SK-N-SH (cell line): ENCODE measurements at regions not wholly inside any gene's neighbourhood (a gene's known extent, or its start where the extent isn't known, plus 50 kb on each side); places are given as distances from the start of the nearest gene placed in this dataset.

Source experiments
- CTCF ChIA-PET: fragments of 300-600, 350-600 bp; formaldehyde crosslinking; extraction: SDS; loops from one replicate; lab custom pipeline; 2021; lab: Yijun Ruan, JAX
- POLR2A ChIA-PET: fragments of 350-600 bp; sonication (Branson Sonifier 250); formaldehyde crosslinking; extraction: SDS; loops from one replicate; lab custom pipeline; 2020; ENCODE audit warnings: antibody characterized with exemption, inconsistent platforms; lab: Yijun Ruan, JAX
- DNase-seq: peaks from one replicate; pipeline ENCODE4 v3.0.0; 2012
- H2AFZ ChIP-seq: fragments of 200-600 bp; sonication (generic); 2 replicates; pipeline ENCODE4 v1.8.1; 2016; ENCODE audit warnings: antibody characterized with exemption, mild to moderate bottlenecking, low read depth
- H3F3A ChIP-seq: fragments of 200-600 bp; sonication (generic); replicated peaks from 2 replicates; pipeline ENCODE3; 2016; ENCODE audit warnings: antibody characterized with exemption, mild to moderate bottlenecking; ENCODE audit not compliant: insufficient read depth
- H3K27ac ChIP-seq, 2 experiments: fragments of 200-500 bp in 1 of 2; fragments of 200-600 bp in 1 of 2; sonication (Bioruptor generic) in 1 of 2; sonication (generic), shearing (Covaris generic) in 1 of 2; 2 replicates each; pipeline versions ENCODE4 v1.5.1 to v1.6.1; 2014 to 2016; ENCODE audit warnings: low read depth in 2 of 2, inconsistent platforms in 1 of 2, low read length in 1 of 2, mild to moderate bottlenecking in 1 of 2, mixed read lengths in 1 of 2
- H3K27me3 ChIP-seq: fragments of 200-600 bp; sonication (generic), shearing (Covaris generic); 2 replicates; pipeline ENCODE4 v1.6.1; 2016; ENCODE audit warnings: mixed run types; ENCODE audit not compliant: insufficient read depth
- H3K36me3 ChIP-seq, 2 experiments: fragments of 200-500 bp in 1 of 2; fragments of 200-600 bp in 1 of 2; sonication (Bioruptor generic) in 1 of 2; sonication (generic) in 1 of 2; replicated peaks in 1 of 2; 2 replicates each; pipeline versions ENCODE3 to v1.5.1; 2014 to 2016; ENCODE audit warnings: low read length in 1 of 2, mild to moderate bottlenecking in 1 of 2; ENCODE audit not compliant: insufficient read depth in 2 of 2, control insufficient read depth in 1 of 2
- H3K4me1 ChIP-seq, 2 experiments: fragments of 200-500 bp in 1 of 2; fragments of 200-600 bp in 1 of 2; sonication (Bioruptor generic) in 1 of 2; sonication (generic), shearing (Covaris generic) in 1 of 2; 2 replicates each; pipeline versions ENCODE4 v1.5.1 to v1.6.1; 2014 to 2016; ENCODE audit warnings: low read depth in 1 of 2, low read length in 1 of 2, mixed run types in 1 of 2; ENCODE audit not compliant: insufficient read depth in 2 of 2, control insufficient read depth in 1 of 2
- H3K4me2 ChIP-seq: fragments of 200-600 bp; sonication (generic), shearing (Covaris generic); 2 replicates; pipeline ENCODE4 v1.6.1; 2017; ENCODE audit warnings: mixed run types
- H3K4me3 ChIP-seq, 2 experiments: fragments of 200-500 bp in 1 of 2; fragments of 200-600 bp in 1 of 2; sonication (Bioruptor generic) in 1 of 2; sonication (generic), shearing (Covaris generic) in 1 of 2; 2 replicates each; pipeline versions ENCODE4 v1.5.1 to v1.8.1; 2014 to 2016; ENCODE audit warnings: low read depth in 2 of 2, inconsistent platforms in 1 of 2, low read length in 1 of 2, mild to moderate bottlenecking in 1 of 2, mixed read lengths in 1 of 2, moderate library complexity in 1 of 2
- H3K79me2 ChIP-seq: fragments of 200-600 bp; sonication (generic); 2 replicates; pipeline ENCODE4 v1.8.1; 2017; ENCODE audit warnings: mild to moderate bottlenecking; ENCODE audit not compliant: insufficient read depth
- H3K9ac ChIP-seq: fragments of 200-600 bp; sonication (generic); 2 replicates; pipeline ENCODE4 v1.6.1; 2017; ENCODE audit warnings: mixed run types
- H3K9me2 ChIP-seq: fragments of 200-600 bp; sonication (generic); 2 replicates; pipeline ENCODE4 v1.6.1; 2017; ENCODE audit warnings: mixed run types
- H3K9me3 ChIP-seq: fragments of 200-600 bp; sonication (generic); 2 replicates; pipeline ENCODE4 v1.6.1; 2017; ENCODE audit warnings: mixed run types, mild to moderate bottlenecking, moderate library complexity
- H4K20me1 ChIP-seq: fragments of 200-600 bp; sonication (generic); 2 replicates; pipeline ENCODE4 v1.6.1; 2017; ENCODE audit warnings: mild to moderate bottlenecking, mixed run types; ENCODE audit not compliant: insufficient read depth
- CHD2 ChIP-seq: fragments of 150-350 bp; IDR thresholded peaks from 2 replicates; pipeline ENCODE4 v1.6.1; 2018; ENCODE audit warnings: low read length; ENCODE audit not compliant: partially characterized antibody
- CTCF ChIP-seq: fragments of 200-600 bp; sonication (generic); IDR thresholded peaks from 2 replicates; pipeline ENCODE4 v1.6.1; 2017; ENCODE audit warnings: antibody characterized with exemption, mild to moderate bottlenecking, moderate library complexity
- ELF1 ChIP-seq: IDR thresholded peaks from 2 replicates; pipeline ENCODE4 v1.4.0; 2012
- EP300 ChIP-seq, 2 experiments: IDR thresholded peaks; 2 replicates each; pipeline versions ENCODE4 v1.4.0 to v1.6.1; 2012; ENCODE audit warnings: borderline replicate concordance in 1 of 2, low read depth in 1 of 2, low read length in 1 of 2
- FOXJ3 ChIP-seq: sonication (generic); formaldehyde crosslinking; IDR thresholded peaks from 2 replicates; pipeline ENCODE4 v1.5.1; 2020; ENCODE audit warnings: mild to moderate bottlenecking, missing genetic modification reagents
- GABPA ChIP-seq: IDR thresholded peaks from 2 replicates; pipeline ENCODE4 v1.4.0; 2012; ENCODE audit warnings: low read depth, mild to moderate bottlenecking
- GATA2 ChIP-seq: sonication (generic); formaldehyde crosslinking; IDR thresholded peaks from 2 replicates; pipeline ENCODE4 v1.5.0; 2020; ENCODE audit warnings: mild to moderate bottlenecking, missing genetic modification reagents
- JUND ChIP-seq: IDR thresholded peaks from 2 replicates; pipeline ENCODE4 v1.4.0; 2012
- MAX ChIP-seq: IDR thresholded peaks from 2 replicates; pipeline ENCODE4 v1.4.0; 2012; ENCODE audit warnings: low read depth
- MEF2A ChIP-seq: IDR thresholded peaks from 2 replicates; pipeline ENCODE4 v1.4.0; 2012; ENCODE audit warnings: low read depth, borderline replicate concordance
- NFIC ChIP-seq: IDR thresholded peaks from 2 replicates; pipeline ENCODE4 v1.4.0; 2012; ENCODE audit warnings: borderline replicate concordance
- NRF1 ChIP-seq: IDR thresholded peaks from 2 replicates; pipeline ENCODE4 v1.6.1; 2012; ENCODE audit warnings: low read depth, mild to moderate bottlenecking, low read length
- RAD21 ChIP-seq: IDR thresholded peaks from 2 replicates; pipeline ENCODE4 v1.6.1; 2012; ENCODE audit warnings: mild to moderate bottlenecking, low read length
- REST ChIP-seq: IDR thresholded peaks from 2 replicates; pipeline ENCODE4 v1.6.1; 2012; ENCODE audit warnings: mild to moderate bottlenecking, low read depth, low read length, moderate library complexity
- RFX5 ChIP-seq: IDR thresholded peaks from 2 replicates; pipeline ENCODE4 v1.6.1; 2012; ENCODE audit warnings: mild to moderate bottlenecking, improper control_type of control experiment, low read length
- RXRA ChIP-seq: IDR thresholded peaks from 2 replicates; pipeline ENCODE4 v1.4.0; 2012; ENCODE audit warnings: low read depth, mild to moderate bottlenecking, borderline replicate concordance
- SMC3 ChIP-seq: IDR thresholded peaks from 2 replicates; pipeline ENCODE4 v1.6.1; 2012; ENCODE audit warnings: low read depth, low read length, improper control_type of control experiment
- TCF12 ChIP-seq: IDR thresholded peaks from 2 replicates; pipeline ENCODE4 v1.4.0; 2012
- USF1 ChIP-seq: IDR thresholded peaks from 2 replicates; pipeline ENCODE4 v1.4.0; 2012; ENCODE audit warnings: low read depth, borderline replicate concordance
- USF2 ChIP-seq: fragments of 150-350 bp; IDR thresholded peaks from 2 replicates; pipeline ENCODE4 v1.6.1; 2017; ENCODE audit warnings: antibody characterized with exemption, low read length, low read depth, borderline replicate concordance
- WGBS: methylation state at CpG from one replicate; pipeline ENCODE4 v1.1.6; 2017; ENCODE audit warnings: low lambda C conversion rate; 5-methylcytosine and 5-hydroxymethylcytosine counted together

- TF ChIP-seq MEF2A (no peak), USF2 (no peak), GATA2 (CRISPR knock-in tag) (no peak), RAD21 (no peak), TCF12 (no peak)
- TF ChIP-seq, all 33 proteins: peak for 0
Measured at GRCh38 chr7:54856856-54857255, 97.8 kb upstream of the SEC61G start (continued).

GRCh38 chr7:54857294-54857693 lies 98.3 kb upstream of the SEC61G start:
- Histone ChIP-seq H3K27ac (no peak overlapping the region), H3K79me2 (no peaks in the 10 kb centered on the region), H3K4me1 (peaks cover 0 to 12% of the 10 kb centered on the region in 2 experiments; a peak in 1 of 4 replicates), H3K36me3 (no peaks in the 10 kb centered on the region), H3K4me2 (no peak overlapping the region), H3K9me3 (0 out of 2 replicates have a peak, but pooled peaks cover 2% of the 10 kb centered on the region), H3K4me3 (no peak overlapping the region), H3K27me3 (no peaks in the 10 kb centered on the region), H3K9me2 (no peaks in the 10 kb centered on the region), H4K20me1 (no peaks in the 10 kb centered on the region), H2AFZ (no peak overlapping the region), H3F3A (peaks cover 8% of the 10 kb centered on the region), H3K9ac (no peak overlapping the region)
- CTCF ChIA-PET: interaction anchor here (0.8 to 1.8 kb wide), 2 partner anchors 398 to 558 kb away, joined by 4 to 5 read pairs; no protein-coding TSS in a partner anchor
- 63% methylated on average over 2 of the region's 2 CpGs for WGBS
- POLR2A ChIA-PET: no interaction called here
- no peak for DNase-seq
- TF ChIP-seq USF1 (no peak), GATA2 (CRISPR knock-in tag) (no peak), RXRA (no peak), CHD2 (no peak), ELF1 (no peak), JUND (no peak), FOXJ3 (no peak), NFIC (no peak), NRF1 (no peak), RFX5 (no peak), EP300 (IDR thresholded peaks at IDR 0.05; ENCODE audit: borderline replicate concordance in 1 of 2, low read depth in 1 of 2, low read length in 1 of 2) (no peak), MAX (no peak), GABPA (no peak), CTCF (no peak), MEF2A (no peak), SMC3 (no peak), REST (no peak), RAD21 (no peak)
